A673 (cell line): ENCODE measurements at regions not wholly inside any gene's neighbourhood (a gene's known extent, or its start where the extent isn't known, plus 50 kb on each side); places are given as distances from the start of the nearest gene placed in this dataset.

Source experiments
- CTCF ChIP-seq: fragments of 300-800, 200-600 bp; sonication (generic); conservative IDR thresholded peaks from 2 replicates; pipeline ENCODE4 v1.5.1; 2017; ENCODE audit warnings: low read depth, mild to moderate bottlenecking, antibody characterized with exemption, low read length, moderate library complexity, mixed read lengths
- EZH2 ChIP-seq: fragments of 200-600 bp; sonication (generic); IDR thresholded peaks from 2 replicates; pipeline ENCODE4 v1.6.1; 2017; ENCODE audit warnings: borderline replicate concordance, low read depth, mild to moderate bottlenecking, mixed read lengths, antibody characterized with exemption, low read length; ENCODE audit not compliant: poor library complexity, severe bottlenecking

GRCh38 chr1:37174341-37174740 is 140.0 kb upstream of the GRIK3 start:
- TF ChIP-seq CTCF (no peak), EZH2 (no peak)
